Mesodermal cell (in vitro differentiated cells): ENCODE measurements at regions not wholly inside any gene's neighbourhood (a gene's known extent, or its start where the extent isn't known, plus 50 kb on each side); places are given as distances from the start of the nearest gene placed in this dataset.
"Not testable (repeated sequence)": the region's sequence is repeated elsewhere in the genome, so short reads cannot be mapped to it uniquely, and the experiment has no call there.

Source experiments
- H3K27ac ChIP-seq: 2 replicates; pipeline ENCODE4 v1.7.0; 2013; ENCODE audit warnings: mild to moderate bottlenecking, low read depth, low read length, moderate library complexity; ENCODE audit not compliant: severe bottlenecking
- H3K36me3 ChIP-seq: 2 replicates; pipeline ENCODE4 v1.7.1; 2013; ENCODE audit warnings: mild to moderate bottlenecking, low read length, moderate library complexity; ENCODE audit not compliant: control insufficient read depth, insufficient read depth
- H3K4me1 ChIP-seq: one replicate; pipeline ENCODE4 v1.7.1; 2013; ENCODE audit warnings: mild to moderate bottlenecking, low read length; ENCODE audit not compliant: insufficient read depth, control insufficient read depth, poor library complexity, severe bottlenecking
- H3K4me3 ChIP-seq: 2 replicates; pipeline ENCODE4 v1.7.0; 2013; ENCODE audit warnings: low read length, control low read depth, mild to moderate bottlenecking; ENCODE audit not compliant: insufficient read depth, poor library complexity, severe bottlenecking; ENCODE audit errors: extremely low read depth
- H3K9me3 ChIP-seq: 2 replicates; pipeline ENCODE4 v1.7.1; 2013; ENCODE audit warnings: mild to moderate bottlenecking, low read length, moderate library complexity; ENCODE audit not compliant: control insufficient read depth
- WGBS, 2 experiments: methylation state at CpG; one replicate each; pipeline ENCODE4 v1.1.5; 2013; ENCODE audit warnings: missing lambda C conversion rate in 2 of 2; ENCODE audit not compliant: insufficient coverage in 2 of 2; 5-methylcytosine and 5-hydroxymethylcytosine counted together

GRCh38 chr6:139982195-139982594 lies 607.7 kb upstream of the CITED2 start:
- Histone ChIP-seq H3K4me1 (peaks cover 65% of the 10 kb centered on the region), H3K4me3 (no peak overlapping the region), H3K27ac (peak overlapping the region; percentile 92)

GRCh38 chr6:139981768-139982181 lies 607.3 kb upstream of the CITED2 start:
- Histone ChIP-seq H3K36me3 (no peaks in the 10 kb centered on the region), H3K27ac (peak overlapping the region; percentile 92), H3K9me3 (no peaks in the 10 kb centered on the region), H3K4me1 (peaks cover 69% of the 10 kb centered on the region), H3K4me3 (no peak overlapping the region)
- 0% methylated on average over 1 to 3 of the region's 5 CpGs for WGBS, 2 experiments

More at GRCh38 chr6:139982195-139982594, 607.7 kb upstream of the CITED2 start:
- Histone ChIP-seq H3K36me3 (no peaks in the 10 kb centered on the region), H3K9me3 (no peaks in the 10 kb centered on the region)
- WGBS, 2 experiments: no CpG with 5 or more reads among the region's 1 CpG

GRCh38 chr6:139981066-139981624 lies 606.7 kb upstream of the CITED2 start:
- Histone ChIP-seq H3K4me1 (peaks cover 73% of the 10 kb centered on the region), H3K4me3 (no peak overlapping the region), H3K9me3 (peaks cover 2% of the 10 kb centered on the region), H3K27ac (peak overlapping the region; percentile 92), H3K36me3 (no peaks in the 10 kb centered on the region)
- no CpG with 5 or more reads among the region's 1 CpG for WGBS, 2 experiments

- WGBS, 2 experiments: 50 to 55% methylated on average over 2 of the region's 3 CpGs
- not testable (repeated sequence) for H3K36me3 ChIP-seq, H3K4me3 ChIP-seq, H3K9me3 ChIP-seq
- Histone ChIP-seq H3K4me1 (peaks cover 73% of the 10 kb centered on the region), H3K27ac (peak overlapping the region; percentile 92)
Observed at GRCh38 chr6:139980631-139981030, 606.2 kb upstream of the CITED2 start.

GRCh38 chr6:139979021-139979725 lies 604.7 kb upstream of the CITED2 start:
- Histone ChIP-seq H3K36me3 (no peaks in the 10 kb centered on the region), H3K4me1 (peaks cover 72% of the 10 kb centered on the region), H3K27ac (peak overlapping the region; percentile 92), H3K4me3 (no peak overlapping the region), H3K9me3 (peaks cover 7% of the 10 kb centered on the region)
- WGBS, 2 experiments: 80% methylated on average over 3 of the region's 7 CpGs; no CpG with 5 or more reads in 1 of the 2 experiments

- no peaks in the 10 kb centered on the region for H3K36me3 ChIP-seq
- H3K4me1 ChIP-seq: peaks cover 67% of the 10 kb centered on the region
- 58 to 100% methylated on average over 1 to 2 of the region's 2 CpGs for WGBS, 2 experiments
- H3K27ac ChIP-seq: peak overlapping the region; percentile 90
- no peak overlapping the region for H3K4me3 ChIP-seq
- H3K9me3 ChIP-seq: peaks cover 7% of the 10 kb centered on the region
Observed at GRCh38 chr6:139977887-139978332, 603.5 kb upstream of the CITED2 start.

GRCh38 chr6:139973669-139974344 lies 599.4 kb upstream of the CITED2 start:
- WGBS, 2 experiments: 46 to 70% methylated on average over 1 of the region's 3 CpGs
- Histone ChIP-seq H3K27ac (peak overlapping the region; percentile 88), H3K36me3 (no peaks in the 10 kb centered on the region), H3K9me3 (peaks cover 7% of the 10 kb centered on the region), H3K4me3 (no peak overlapping the region), H3K4me1 (peaks cover 31% of the 10 kb centered on the region)

- H3K9me3 ChIP-seq: peaks cover 7% of the 10 kb centered on the region
- H3K27ac ChIP-seq: no peak overlapping the region
- 88 to 100% methylated on average over 1 of the region's 2 CpGs for WGBS, 2 experiments
Observed at GRCh38 chr6:139972116-139972515, 597.7 kb upstream of the CITED2 start.

GRCh38 chr6:139970591-139970991 lies 596.1 kb upstream of the CITED2 start:
- H3K4me1 ChIP-seq: peaks cover 13% of the 10 kb centered on the region
- no peak overlapping the region for H3K27ac ChIP-seq
- H3K4me3 ChIP-seq: no peak overlapping the region
- WGBS, 2 experiments: 100% methylated on average over 1 of the region's 1 CpG
- no peaks in the 10 kb centered on the region for H3K36me3 ChIP-seq
- H3K9me3 ChIP-seq: no peaks in the 10 kb centered on the region

More at GRCh38 chr6:139972116-139972515, 597.7 kb upstream of the CITED2 start:
- H3K36me3 ChIP-seq: no peaks in the 10 kb centered on the region
- no peak overlapping the region for H3K4me3 ChIP-seq
- H3K4me1 ChIP-seq: peaks cover 17% of the 10 kb centered on the region

GRCh38 chr6:139967497-139967896 lies 593.0 kb upstream of the CITED2 start:
- Histone ChIP-seq H3K36me3 (no peaks in the 10 kb centered on the region), H3K27ac (no peak overlapping the region), H3K4me3 (no peak overlapping the region), H3K4me1 (peaks cover 13% of the 10 kb centered on the region), H3K9me3 (no peaks in the 10 kb centered on the region)

- H3K27ac ChIP-seq: peak overlapping the region; percentile 44
Observed at GRCh38 chr6:139965393-139965792, 590.9 kb upstream of the CITED2 start.

More at GRCh38 chr6:139965393-139965792, 590.9 kb upstream of the CITED2 start:
- Histone ChIP-seq H3K9me3 (no peaks in the 10 kb centered on the region), H3K4me1 (peaks cover 13% of the 10 kb centered on the region), H3K36me3 (no peaks in the 10 kb centered on the region), H3K4me3 (no peak overlapping the region)
